Glomerular visceral epithelial cell (primary cell): ENCODE measurements at regions not wholly inside any gene's neighbourhood (a gene's known extent, or its start where the extent isn't known, plus 50 kb on each side); places are given as distances from the start of the nearest gene placed in this dataset.
"Not testable (repeated sequence)": the region's sequence is repeated elsewhere in the genome, so short reads cannot be mapped to it uniquely, and the experiment has no call there.

Source experiments
- DNase-seq: peaks from one replicate; pipeline ENCODE4 v3.0.0-alpha.2; 2016; ENCODE audit errors: extremely low spot score

- no peak for DNase-seq
Observed at GRCh38 chr2:235398321-235398720, 95.5 kb upstream of the AGAP1 start.

- no peak for DNase-seq
Observed at GRCh38 chr2:235399895-235400294, 93.9 kb upstream of the AGAP1 start.

- no peak for DNase-seq
Observed at GRCh38 chr2:235402422-235402821, 91.4 kb upstream of the AGAP1 start.

- no peak for DNase-seq
Observed at GRCh38 chr2:235405612-235406361, 88.1 kb upstream of the AGAP1 start.

GRCh38 chr2:235406430-235406829 lies 87.4 kb upstream of the AGAP1 start:
- DNase-seq = no peak

GRCh38 chr2:235411905-235412485 lies 81.8 kb upstream of the AGAP1 start:
- no peak for DNase-seq

GRCh38 chr2:235413064-235413463 lies 80.8 kb upstream of the AGAP1 start:
- DNase-seq = no peak

GRCh38 chr2:235414422-235414821 lies 79.4 kb upstream of the AGAP1 start:
- peak; percentile 13 for DNase-seq

- no peak for DNase-seq
Observed at GRCh38 chr2:235416858-235417499, 76.9 kb upstream of the AGAP1 start.

- DNase-seq = no peak
Observed at GRCh38 chr2:235418918-235419317, 74.9 kb upstream of the AGAP1 start.

- DNase-seq = no peak
Observed at GRCh38 chr2:235419996-235420395, 73.8 kb upstream of the AGAP1 start.

GRCh38 chr2:235421618-235422017 lies 72.2 kb upstream of the AGAP1 start:
- DNase-seq = no peak

GRCh38 chr2:235430366-235431083 lies 63.3 kb upstream of the AGAP1 start:
- DNase-seq = no peak

- no peak for DNase-seq
Observed at GRCh38 chr2:235432741-235433520, 60.9 kb upstream of the AGAP1 start.

- no peak for DNase-seq
Observed at GRCh38 chr2:235433860-235434259, 60.0 kb upstream of the AGAP1 start.

- no peak for DNase-seq
Observed at GRCh38 chr2:235439959-235440662, 53.7 kb upstream of the AGAP1 start.

GRCh38 chr2:235443580-235443979 lies 50.3 kb upstream of the AGAP1 start:
- DNase-seq = not testable (repeated sequence)
